ENCODE measurements at regions not wholly inside any gene's neighbourhood (a gene's known extent, or its start where the extent isn't known, plus 50 kb on each side); places are given as distances from the start of the nearest gene placed in this dataset.

- no peak for TF ChIP-seq CTCF (IDR thresholded peaks at IDR 0.05)
- Mint-ChIP-seq H3K4me3 (ENCODE audit: unreplicated experiment) (no peak overlapping the region), H3K9me3 (ENCODE audit: unreplicated experiment) (no peaks in the 10 kb centered on the region), H3K4me1 (ENCODE audit: unreplicated experiment) (no peaks in the 10 kb centered on the region), H3K27ac (ENCODE audit: unreplicated experiment) (no peak overlapping the region), H3K27me3 (ENCODE audit: unreplicated experiment) (peaks cover 39% of the 10 kb centered on the region), H3K36me3 (ENCODE audit: unreplicated experiment) (no peaks in the 10 kb centered on the region)
- DNase-seq (ENCODE audit: extremely low spot score, unreplicated experiment), result no peak
Observed at GRCh38 chr10:71008150-71008549, 119.8 kb upstream of the PCBD1 start.

- H3K27me3 Mint-ChIP-seq (ENCODE audit: unreplicated experiment), result peaks cover 41% of the 10 kb centered on the region
- DNase-seq (ENCODE audit: extremely low spot score, unreplicated experiment), result no peak
Observed at GRCh38 chr10:71009126-71009525, 120.8 kb upstream of the PCBD1 start.

GRCh38 chr10:71010730-71011129 lies 122.4 kb upstream of the PCBD1 start:
- no peak for TF ChIP-seq CTCF (IDR thresholded peaks at IDR 0.05)
- no peak overlapping the region for H3K27ac Mint-ChIP-seq (ENCODE audit: unreplicated experiment)
- H3K9me3 Mint-ChIP-seq (ENCODE audit: unreplicated experiment), result no peaks in the 10 kb centered on the region

More at GRCh38 chr10:71009126-71009525, 120.8 kb upstream of the PCBD1 start:
- Mint-ChIP-seq H3K9me3 (ENCODE audit: unreplicated experiment) (no peaks in the 10 kb centered on the region), H3K4me1 (ENCODE audit: unreplicated experiment) (no peaks in the 10 kb centered on the region), H3K27ac (ENCODE audit: unreplicated experiment) (no peak overlapping the region), H3K36me3 (ENCODE audit: unreplicated experiment) (no peaks in the 10 kb centered on the region), H3K4me3 (ENCODE audit: unreplicated experiment) (no peak overlapping the region)
- TF ChIP-seq CTCF (IDR thresholded peaks at IDR 0.05), result no peak

GRCh38 chr10:71011141-71011540 lies 122.8 kb upstream of the PCBD1 start:
- peaks cover 49% of the 10 kb centered on the region for H3K27me3 Mint-ChIP-seq (ENCODE audit: unreplicated experiment)
- no peak for TF ChIP-seq CTCF (IDR thresholded peaks at IDR 0.05)
- H3K36me3 Mint-ChIP-seq (ENCODE audit: unreplicated experiment), result no peaks in the 10 kb centered on the region
- no peak for DNase-seq (ENCODE audit: extremely low spot score, unreplicated experiment)
- H3K9me3 Mint-ChIP-seq (ENCODE audit: unreplicated experiment), result no peaks in the 10 kb centered on the region
- no peak overlapping the region for H3K27ac Mint-ChIP-seq (ENCODE audit: unreplicated experiment)
- H3K4me3 Mint-ChIP-seq (ENCODE audit: unreplicated experiment), result no peak overlapping the region
- H3K4me1 Mint-ChIP-seq (ENCODE audit: unreplicated experiment), result no peaks in the 10 kb centered on the region

More at GRCh38 chr10:71010730-71011129, 122.4 kb upstream of the PCBD1 start:
- DNase-seq (ENCODE audit: extremely low spot score, unreplicated experiment), result no peak
- H3K27me3 Mint-ChIP-seq (ENCODE audit: unreplicated experiment), result peaks cover 48% of the 10 kb centered on the region
- no peaks in the 10 kb centered on the region for H3K4me1 Mint-ChIP-seq (ENCODE audit: unreplicated experiment)
- H3K36me3 Mint-ChIP-seq (ENCODE audit: unreplicated experiment), result no peaks in the 10 kb centered on the region
- no peak overlapping the region for H3K4me3 Mint-ChIP-seq (ENCODE audit: unreplicated experiment)

- Mint-ChIP-seq H3K36me3 (ENCODE audit: unreplicated experiment) (no peaks in the 10 kb centered on the region), H3K4me1 (ENCODE audit: unreplicated experiment) (no peaks in the 10 kb centered on the region), H3K9me3 (ENCODE audit: unreplicated experiment) (no peaks in the 10 kb centered on the region), H3K27me3 (ENCODE audit: unreplicated experiment) (peaks cover 48% of the 10 kb centered on the region), H3K27ac (ENCODE audit: unreplicated experiment) (no peak overlapping the region), H3K4me3 (ENCODE audit: unreplicated experiment) (no peak overlapping the region)
- TF ChIP-seq CTCF (IDR thresholded peaks at IDR 0.05), result no peak
- DNase-seq (ENCODE audit: extremely low spot score, unreplicated experiment), result no peak
Observed at GRCh38 chr10:71014021-71014805, 125.8 kb upstream of the PCBD1 start.

All from osteocyte (in vitro differentiated cells).